Bronchial epithelial cell (primary cell): ENCODE measurements at regions not wholly inside any gene's neighbourhood (a gene's known extent, or its start where the extent isn't known, plus 50 kb on each side); places are given as distances from the start of the nearest gene placed in this dataset.

Experiments used
- DNase-seq: peaks from one replicate; pipeline ENCODE4 v3.0.0-alpha.2; 2010; ENCODE audit warnings: low read depth
- FAIRE-seq: peaks from 2 replicates; lab custom pipeline; 2011; peaks lifted over from hg19 to GRCh38; lab: Jason Lieb, UNC
- H3K27me3 ChIP-seq: 2 replicates; pipeline ENCODE4 v1.5.1; 2011; ENCODE audit warnings: low read length; ENCODE audit not compliant: control insufficient read depth, insufficient read depth
- H3K36me3 ChIP-seq: 2 replicates; pipeline ENCODE4 v1.5.1; 2011; ENCODE audit warnings: low read length; ENCODE audit not compliant: control insufficient read depth, insufficient read depth
- H3K4me3 ChIP-seq: 2 replicates; pipeline ENCODE4 v1.5.1; 2011; ENCODE audit warnings: mild to moderate bottlenecking, low read depth, low read length, control low read depth
- CTCF ChIP-seq: IDR thresholded peaks from 2 replicates; pipeline ENCODE4 v1.5.1; 2011; ENCODE audit warnings: mild to moderate bottlenecking, moderate library complexity, low read length, control low read depth, inconsistent platforms; ENCODE audit not compliant: insufficient read depth, severe bottlenecking

GRCh38 chr2:136443661-136444060, 321.7 kb upstream of the THSD7B start:
- no peak for TF ChIP-seq CTCF
- no peaks in the 10 kb centered on the region for H3K27me3 ChIP-seq
- H3K4me3 ChIP-seq = no peak overlapping the region
- no peak for FAIRE-seq
- no peaks in the 10 kb centered on the region for H3K36me3 ChIP-seq
- DNase-seq = no peak

- Histone ChIP-seq H3K36me3 (no peaks in the 10 kb centered on the region), H3K4me3 (no peak overlapping the region), H3K27me3 (no peaks in the 10 kb centered on the region)
- no peak for TF ChIP-seq CTCF
- no peak for DNase-seq
- FAIRE-seq = no peak
These were observed 323.2 kb upstream of the THSD7B start for GRCh38 chr2:136441979-136442714.

- FAIRE-seq (no peak), DNase-seq (no peak)
- no peak overlapping the region for H3K4me3 ChIP-seq
- H3K36me3 ChIP-seq = no peaks in the 10 kb centered on the region
- TF ChIP-seq CTCF = no peak
- no peaks in the 10 kb centered on the region for H3K27me3 ChIP-seq
These were observed 321.2 kb upstream of the CXCR4 start for GRCh38 chr2:136439064-136439676.

GRCh38 chr2:136437461-136437860, 319.5 kb upstream of the CXCR4 start:
- Histone ChIP-seq H3K36me3 (no peaks in the 10 kb centered on the region), H3K27me3 (no peaks in the 10 kb centered on the region), H3K4me3 (no peak overlapping the region)
- FAIRE-seq = no peak
- no peak for DNase-seq
- TF ChIP-seq CTCF = no peak

- no peaks in the 10 kb centered on the region for H3K27me3 ChIP-seq
- FAIRE-seq = no peak
- DNase-seq = no peak
- H3K4me3 ChIP-seq = no peak overlapping the region
- H3K36me3 ChIP-seq = no peaks in the 10 kb centered on the region
- TF ChIP-seq CTCF = no peak
These were observed 319.0 kb upstream of the CXCR4 start for GRCh38 chr2:136436936-136437335.
